GM12878 (cell line): ENCODE measurements at regions not wholly inside any gene's neighbourhood (a gene's known extent, or its start where the extent isn't known, plus 50 kb on each side); places are given as distances from the start of the nearest gene placed in this dataset.
A peak's percentile ranks its signal among the peaks of the same experiment; 100 is the strongest.

Experiments used
- ATAC-seq: fragments of 200-7000 bp; cut with Tn5 transposase; 3 replicates; pipeline ENCODE4 v1.9.1; 2020; ENCODE audit warnings: mild to moderate bottlenecking, moderate library complexity
- BruUV-seq: library from RNA; stranded (reverse); fragments of 400-500 nt; replicated peaks from 2 replicates; lab custom pipeline; 2021; lab: Mats Ljungman, UMichigan
- CTCF ChIA-PET: fragments of 300-600 bp; sonication (Branson Sonifier 250); formaldehyde crosslinking; extraction: SDS; loops from one replicate; lab custom pipeline; 2021; ENCODE audit warnings: inconsistent platforms; lab: Yijun Ruan, JAX
- POLR2A ChIA-PET: fragments of 350-600 bp; formaldehyde crosslinking; extraction: SDS; loops from one replicate; lab custom pipeline; 2021; ENCODE audit warnings: inconsistent platforms; lab: Charles Lee
- RAD21 ChIA-PET: fragments of 300-600 bp; sonication (Branson Sonifier 250); formaldehyde crosslinking; loops from one replicate; lab custom pipeline; 2023; ENCODE audit warnings: antibody characterized with exemption; ENCODE audit not compliant: unreplicated experiment; lab: Charles Lee
- SMC1A ChIA-PET: fragments of 300-600 bp; sonication (Branson Sonifier 250); formaldehyde crosslinking; loops from one replicate; lab custom pipeline; 2023; ENCODE audit not compliant: unreplicated experiment, uncharacterized antibody; lab: Charles Lee
- DNase-seq: peaks from one replicate; pipeline ENCODE4 v3.0.0-alpha.2; 2011; ENCODE audit warnings: low read depth, low spot score
- FAIRE-seq: peaks from 3 replicates; lab custom pipeline; 2011; peaks lifted over from hg19 to GRCh38; lab: Jason Lieb, UNC
- H2AFZ ChIP-seq: 2 replicates; pipeline ENCODE4 v1.6.0; 2011; ENCODE audit warnings: low read depth, low read length, control low read depth; ENCODE audit not compliant: control insufficient read depth
- H3K27ac ChIP-seq: 2 replicates; pipeline ENCODE4 v1.5.1; 2011; ENCODE audit warnings: control low read depth; ENCODE audit not compliant: control insufficient read depth, insufficient read depth
- H3K27me3 ChIP-seq, 2 experiments: replicated peaks in 1 of 2; 2 replicates each; pipeline versions ENCODE4 v1.6.0 to v1.6.1; 2011; ENCODE audit warnings: low read length in 1 of 2; ENCODE audit not compliant: control insufficient read depth in 2 of 2, insufficient read depth in 2 of 2
- H3K36me3 ChIP-seq, 2 experiments: 2 replicates each; pipeline ENCODE4 v1.5.1; 2011; ENCODE audit warnings: low read length in 1 of 2; ENCODE audit not compliant: control insufficient read depth in 2 of 2, insufficient read depth in 2 of 2
- H3K4me1 ChIP-seq: 2 replicates; pipeline ENCODE4 v1.6.1; 2011; ENCODE audit warnings: mild to moderate bottlenecking, low read length, moderate library complexity, mixed read lengths; ENCODE audit not compliant: control insufficient read depth, insufficient read depth
- H3K4me2 ChIP-seq: 2 replicates; pipeline ENCODE4 v1.6.0; 2011; ENCODE audit warnings: control low read depth; ENCODE audit not compliant: control insufficient read depth, insufficient read depth
- H3K4me3 ChIP-seq: fragments of 200-600 bp; sonication (generic); 2 replicates; pipeline ENCODE4 v1.5.1; 2016
- H3K79me2 ChIP-seq: 2 replicates; pipeline ENCODE4 v1.6.0; 2011; ENCODE audit warnings: low read length; ENCODE audit not compliant: control insufficient read depth, insufficient read depth
- H3K9ac ChIP-seq: 2 replicates; pipeline ENCODE4 v1.8.0; 2011; ENCODE audit warnings: low read length, control low read depth, mixed read lengths; ENCODE audit not compliant: control insufficient read depth, insufficient read depth
- H3K9me3 ChIP-seq: replicated peaks from 3 replicates; pipeline ENCODE4 v1.5.1; 2011; ENCODE audit warnings: mild to moderate bottlenecking, low read length; ENCODE audit not compliant: control insufficient read depth, insufficient read depth
- H4K20me1 ChIP-seq: 2 replicates; pipeline ENCODE4 v1.6.0; 2011; ENCODE audit not compliant: control insufficient read depth, insufficient read depth
- ATF7 ChIP-seq: fragments of 450-650 bp; IDR thresholded peaks from 2 replicates; pipeline ENCODE4 v1.6.1; 2016; ENCODE audit warnings: low read depth, mild to moderate bottlenecking
- BCL11A ChIP-seq: IDR thresholded peaks from 2 replicates; pipeline ENCODE4 v1.6.1; 2011; ENCODE audit warnings: low read depth, low read length
- BMI1 ChIP-seq: fragments of 450-650 bp; IDR thresholded peaks from 2 replicates; pipeline ENCODE4 v1.6.1; 2016; ENCODE audit warnings: mild to moderate bottlenecking, moderate library complexity, borderline replicate concordance
- CHD2 ChIP-seq: IDR thresholded peaks from 2 replicates; pipeline ENCODE4 v1.6.1; 2011; ENCODE audit warnings: low read depth, low read length, improper control_type of control experiment, borderline replicate concordance
- CREM ChIP-seq: IDR thresholded peaks from 2 replicates; pipeline ENCODE4 v1.6.1; 2014; ENCODE audit warnings: antibody characterized with exemption, low read depth
- DPF2 ChIP-seq: fragments of 450-650 bp; IDR thresholded peaks from 2 replicates; pipeline ENCODE4 v1.6.1; 2017; ENCODE audit warnings: mild to moderate bottlenecking
- EP300 ChIP-seq, 2 experiments: fragments of 150-350 bp in 1 of 2; IDR thresholded peaks; 2 replicates each; pipeline ENCODE4 v1.6.1; 2011 to 2012; ENCODE audit warnings: low read depth in 2 of 2, low read length in 2 of 2, borderline replicate concordance in 1 of 2, improper control_type of control experiment in 1 of 2, inconsistent platforms in 1 of 2; ENCODE audit not compliant: control insufficient read depth in 1 of 2
- FOXM1 ChIP-seq: IDR thresholded peaks from 2 replicates; pipeline ENCODE4 v1.6.1; 2012; ENCODE audit warnings: low read depth, mild to moderate bottlenecking, inconsistent platforms, low read length, moderate library complexity
- GABPA ChIP-seq: IDR thresholded peaks from 2 replicates; pipeline ENCODE4 v1.6.1; 2014; ENCODE audit warnings: antibody characterized with exemption, low read depth, mild to moderate bottlenecking, inconsistent platforms
- IKZF2 ChIP-seq, 2 experiments: fragments of 450-650 bp; IDR thresholded peaks; 2 replicates each; pipeline ENCODE4 v1.6.1; 2017; ENCODE audit warnings: mild to moderate bottlenecking in 2 of 2, moderate library complexity in 2 of 2
- IRF4 ChIP-seq: IDR thresholded peaks from 2 replicates; pipeline ENCODE4 v1.6.1; 2011; ENCODE audit warnings: low read depth, low read length
- JUNB ChIP-seq: IDR thresholded peaks from 2 replicates; pipeline ENCODE4 v1.6.1; 2016; ENCODE audit warnings: antibody characterized with exemption, mild to moderate bottlenecking
- JUND ChIP-seq: IDR thresholded peaks from 2 replicates; pipeline ENCODE4 v1.6.1; 2012; ENCODE audit warnings: low read depth, mild to moderate bottlenecking, low read length, improper control_type of control experiment, moderate library complexity
- NFIC ChIP-seq: IDR thresholded peaks from 2 replicates; pipeline ENCODE4 v1.6.1; 2012; ENCODE audit warnings: low read depth, mild to moderate bottlenecking, inconsistent platforms, low read length, moderate library complexity
- NR2F1 ChIP-seq: fragments of 450-650 bp; conservative IDR thresholded peaks from 2 replicates; pipeline ENCODE4 v1.6.1; 2017; ENCODE audit warnings: mild to moderate bottlenecking
- RUNX3 ChIP-seq: IDR thresholded peaks from 2 replicates; pipeline ENCODE4 v1.6.1; 2012; ENCODE audit warnings: low read length, inconsistent platforms
- TARDBP ChIP-seq: IDR thresholded peaks from 2 replicates; pipeline ENCODE4 v1.6.1; 2016; ENCODE audit warnings: borderline replicate concordance
- WGBS: methylation state at CpG from one replicate; pipeline ENCODE4 v1.1.6; 2016; ENCODE audit warnings: low lambda C conversion rate; ENCODE audit not compliant: insufficient replicate concordance, insufficient coverage; ENCODE audit errors: missing lambda C conversion rate; 5-methylcytosine and 5-hydroxymethylcytosine counted together
- in situ Hi-C: fragments of 300-500 bp; cut with MboI; formaldehyde crosslinking; loops from 9 replicates; pipeline ENCODE4 v1.14.3; 2018; ENCODE audit warnings: mixed read lengths
- intact Hi-C: fragments of 100-400 bp; cut with micrococcal nuclease; formaldehyde crosslinking; loops from one replicate; pipeline ENCODE4 v1.14.2; 2022; ENCODE audit not compliant: unreplicated experiment
- TF ChIP-seq, protein P1 (sequence below): fragments of 450-650 bp; conservative IDR thresholded peaks from 2 replicates; pipeline ENCODE4 v1.6.1; 2017; ENCODE audit warnings: mild to moderate bottlenecking, moderate library complexity
- TF ChIP-seq, protein P2 (sequence below): IDR thresholded peaks from 2 replicates; pipeline ENCODE4 v1.6.1; 2012; ENCODE audit warnings: low read length, inconsistent platforms

DNA sequence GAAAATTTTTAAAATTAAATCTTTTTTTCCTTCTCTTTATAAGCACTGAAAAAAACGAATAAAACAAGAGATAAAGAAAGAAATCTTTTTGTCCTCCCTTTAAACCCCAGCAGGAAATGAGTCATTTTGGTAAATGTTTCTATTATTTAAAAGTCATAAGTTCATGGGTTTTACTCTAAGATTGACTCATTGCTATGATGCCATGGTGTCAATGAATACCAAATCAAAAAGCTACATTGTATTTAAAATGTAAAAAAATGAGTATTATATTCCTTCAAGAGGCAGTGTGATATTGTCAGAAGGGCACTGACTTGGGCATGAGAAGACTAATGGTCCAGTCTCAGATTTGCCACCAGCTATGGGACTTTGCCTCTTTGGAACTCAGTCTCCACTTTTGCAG lies 303.4 kb upstream of the DNAJC19 start:
- Histone ChIP-seq H3K27me3 (no peaks in the 10 kb centered on the region), H4K20me1 (no peaks in the 10 kb centered on the region; the same call in 1 of the 2 replicates), H3K4me1 (no peaks in the 10 kb centered on the region; the same call in 1 of the 2 replicates), H3K9ac (no peak overlapping the region), H3K4me3 (no peak overlapping the region), H3K36me3 (no peaks in the 10 kb centered on the region), H3K9me3 (no peaks in the 10 kb centered on the region), H3K4me2 (no peak overlapping the region), H3K79me2 (no peaks in the 10 kb centered on the region), H2AFZ (no peak overlapping the region), H3K27ac (no peak overlapping the region)
- SMC1A ChIA-PET, result interaction anchor here (0.7 kb wide), 1 partner anchor 145 kb away, joined by 4 read pairs; no protein-coding TSS in a partner anchor
- POLR2A ChIA-PET, result no interaction called here
- RAD21 ChIA-PET, result no interaction called here
- in situ Hi-C loops, result no loop called here
- ATAC-seq, result peak; percentile 73
- no peak for FAIRE-seq
- no TSS peak for BruUV-seq
- no peak for DNase-seq
- TF ChIP-seq BMI1 (no peak), NR2F1 (peak; percentile 95), TARDBP (no peak), JUNB (peak; percentile 95), IRF4 (peak; percentile 36; the same call in 1 of the 2 replicates), GABPA (no peak), IKZF2 (IDR thresholded peaks at IDR 0.05) (peak; percentile 18 to 27; a peak in 2 of 4 replicates), ATF7 (peak; percentile 46; the same call in 1 of the 2 replicates), CREM (0 out of 2 replicates have a peak, but pooled peaks have one; percentile 22), RUNX3 (peak; percentile 24; the same call in 1 of the 2 replicates), CHD2 (no peak), BCL11A (peak; percentile 7; the same call in 1 of the 2 replicates), JUND (0 out of 2 replicates have a peak, but pooled peaks have one; percentile 51), NFIC (peak; percentile 73), FOXM1 (peak; percentile 24; the same call in 1 of the 2 replicates), DPF2 (peak; percentile 26; the same call in 1 of the 2 replicates), EP300 (IDR thresholded peaks at IDR 0.05; ENCODE audit: borderline replicate concordance in 1 of 2, control insufficient read depth in 1 of 2, low read depth in 2 of 2, low read length in 2 of 2) (peak; percentile 32 to 57; a peak in 1 of 4 replicates)
- TF ChIP-seq, protein P1, sequence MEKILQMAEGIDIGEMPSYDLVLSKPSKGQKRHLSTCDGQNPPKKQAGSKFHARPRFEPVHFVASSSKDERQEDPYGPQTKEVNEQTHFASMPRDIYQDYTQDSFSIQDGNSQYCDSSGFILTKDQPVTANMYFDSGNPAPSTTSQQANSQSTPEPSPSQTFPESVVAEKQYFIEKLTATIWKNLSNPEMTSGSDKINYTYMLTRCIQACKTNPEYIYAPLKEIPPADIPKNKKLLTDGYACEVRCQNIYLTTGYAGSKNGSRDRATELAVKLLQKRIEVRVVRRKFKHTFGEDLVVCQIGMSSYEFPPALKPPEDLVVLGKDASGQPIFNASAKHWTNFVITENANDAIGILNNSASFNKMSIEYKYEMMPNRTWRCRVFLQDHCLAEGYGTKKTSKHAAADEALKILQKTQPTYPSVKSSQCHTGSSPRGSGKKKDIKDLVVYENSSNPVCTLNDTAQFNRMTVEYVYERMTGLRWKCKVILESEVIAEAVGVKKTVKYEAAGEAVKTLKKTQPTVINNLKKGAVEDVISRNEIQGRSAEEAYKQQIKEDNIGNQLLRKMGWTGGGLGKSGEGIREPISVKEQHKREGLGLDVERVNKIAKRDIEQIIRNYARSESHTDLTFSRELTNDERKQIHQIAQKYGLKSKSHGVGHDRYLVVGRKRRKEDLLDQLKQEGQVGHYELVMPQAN, result no peak
- TF ChIP-seq, protein P2, sequence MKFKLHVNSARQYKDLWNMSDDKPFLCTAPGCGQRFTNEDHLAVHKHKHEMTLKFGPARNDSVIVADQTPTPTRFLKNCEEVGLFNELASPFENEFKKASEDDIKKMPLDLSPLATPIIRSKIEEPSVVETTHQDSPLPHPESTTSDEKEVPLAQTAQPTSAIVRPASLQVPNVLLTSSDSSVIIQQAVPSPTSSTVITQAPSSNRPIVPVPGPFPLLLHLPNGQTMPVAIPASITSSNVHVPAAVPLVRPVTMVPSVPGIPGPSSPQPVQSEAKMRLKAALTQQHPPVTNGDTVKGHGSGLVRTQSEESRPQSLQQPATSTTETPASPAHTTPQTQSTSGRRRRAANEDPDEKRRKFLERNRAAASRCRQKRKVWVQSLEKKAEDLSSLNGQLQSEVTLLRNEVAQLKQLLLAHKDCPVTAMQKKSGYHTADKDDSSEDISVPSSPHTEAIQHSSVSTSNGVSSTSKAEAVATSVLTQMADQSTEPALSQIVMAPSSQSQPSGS, result peak; percentile 72; the same call in 1 of the 2 replicates
- intact Hi-C loops, result no loop called here
- CTCF ChIA-PET, result interaction anchor here (0.9 to 2.1 kb wide), 2 partner anchors 34 to 232 kb away, joined by 3 to 7 read pairs; no protein-coding TSS in a partner anchor
- WGBS, result 0% methylated on average over 1 of the region's 1 CpG
